ENCODE measurements at regions not wholly inside any gene's neighbourhood (a gene's known extent, or its start where the extent isn't known, plus 50 kb on each side); places are given as distances from the start of the nearest gene placed in this dataset.
"Not testable (repeated sequence)": the region's sequence is repeated elsewhere in the genome, so short reads cannot be mapped to it uniquely, and the experiment has no call there.

- TF ChIP-seq CTCF (IDR thresholded peaks at IDR 0.05; ENCODE audit: borderline replicate concordance, extremely low read depth, low read length, poor library complexity, severe bottlenecking); EZH2 (IDR thresholded peaks at IDR 0.05; ENCODE audit: borderline replicate concordance, low read depth, low read length, severe bottlenecking): not testable (repeated sequence)
These were observed 442.8 kb downstream of the POTEH start for GRCh38 chr22:16132598-16132997.

All from DND-41 (cell line).